RWPE1 (cell line): ENCODE measurements at regions not wholly inside any gene's neighbourhood (a gene's known extent, or its start where the extent isn't known, plus 50 kb on each side); places are given as distances from the start of the nearest gene placed in this dataset.

ENCODE experiments used
- CTCF ChIA-PET: fragments of 350-600 bp; sonication (Branson Sonifier 250); formaldehyde crosslinking; extraction: SDS; loops from one replicate; lab custom pipeline; 2021; lab: Yijun Ruan, JAX
- POLR2A ChIA-PET: fragments of 400-600 bp; formaldehyde crosslinking; extraction: SDS; loops from one replicate; lab custom pipeline; 2020; ENCODE audit warnings: antibody characterized with exemption; ENCODE audit not compliant: low non-redundant PET; lab: Yijun Ruan, JAX
- DNase-seq: peaks from one replicate; pipeline ENCODE4 v3.0.0; 2012; ENCODE audit warnings: low spot score
- H3K27ac ChIP-seq: fragments of 450-650 bp; 2 replicates; pipeline ENCODE4 v1.5.1; 2017
- CTCF ChIP-seq: fragments of 450-650 bp; conservative IDR thresholded peaks from 2 replicates; pipeline ENCODE4 v1.5.1; 2017; ENCODE audit warnings: low read depth, mild to moderate bottlenecking

DNA sequence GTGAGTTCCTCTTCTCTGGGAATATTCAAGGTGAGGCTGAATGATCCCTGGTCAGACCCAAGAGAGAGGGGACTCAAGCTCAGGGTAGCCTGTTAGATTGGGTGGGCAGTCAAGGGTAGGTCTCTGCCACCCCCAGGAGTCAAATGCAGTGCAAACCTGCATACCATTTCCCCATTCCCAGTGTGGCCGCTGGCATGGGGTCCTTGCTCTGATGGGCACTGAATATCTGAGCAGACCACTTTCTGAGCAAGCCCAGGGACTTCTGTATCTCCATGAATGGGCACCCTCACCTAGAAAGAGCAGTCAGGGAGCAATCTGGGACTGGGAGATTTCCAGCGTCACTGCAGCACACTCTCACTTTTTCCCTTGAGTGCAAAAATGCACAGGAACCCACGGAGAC, 573.7 kb downstream of the BCL11B start:
- DNase-seq: no peak
- no peak overlapping the region for H3K27ac ChIP-seq
- TF ChIP-seq CTCF: no peak
- ChIA-PET POLR2A (no interaction called here), CTCF (no interaction called here)

GRCh38 chr14:98700748-98701147, 571.2 kb downstream of the BCL11B start:
- no peak overlapping the region for H3K27ac ChIP-seq
- CTCF ChIA-PET: interaction anchor here (0.7 kb wide), 1 partner anchor 17 kb away, joined by 3 read pairs; no protein-coding TSS in a partner anchor
- POLR2A ChIA-PET: no interaction called here
- no peak for DNase-seq
- no peak for TF ChIP-seq CTCF

- CTCF ChIA-PET: interaction anchor here (0.5 to 0.7 kb wide), 2 partner anchors 17 to 86 kb away, joined by 3 read pairs; no protein-coding TSS in a partner anchor
These were observed 570.6 kb downstream of the BCL11B start for GRCh38 chr14:98701377-98701776.

GRCh38 chr14:98704441-98704840, 567.6 kb downstream of the BCL11B start:
- DNase-seq: no peak
- TF ChIP-seq CTCF: no peak
- ChIA-PET POLR2A (no interaction called here), CTCF (no interaction called here)
- no peak overlapping the region for H3K27ac ChIP-seq

More at GRCh38 chr14:98701377-98701776, 570.6 kb downstream of the BCL11B start:
- DNase-seq: no peak
- H3K27ac ChIP-seq: no peak overlapping the region
- TF ChIP-seq CTCF: no peak
- POLR2A ChIA-PET: no interaction called here

DNA sequence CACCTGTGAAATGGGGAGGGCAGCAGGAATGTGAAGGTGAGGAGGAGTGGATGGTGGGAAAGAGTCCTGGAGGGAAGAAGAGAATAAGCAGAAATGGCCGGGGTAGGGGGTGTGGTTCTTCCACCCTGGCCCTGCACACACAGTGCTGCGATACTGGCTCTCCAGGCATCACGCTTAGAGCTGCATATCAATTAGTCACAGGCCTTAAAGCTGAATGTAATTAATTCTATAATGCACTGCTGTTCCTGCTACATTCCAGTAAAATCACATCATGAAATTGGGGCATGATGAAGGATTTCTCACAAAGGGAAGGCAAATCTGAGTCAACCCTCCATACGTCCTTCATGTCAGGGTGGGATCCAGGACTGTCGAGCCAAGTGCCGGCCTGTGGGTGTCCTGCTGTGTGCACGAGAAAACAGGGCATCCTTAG, 566.1 kb downstream of the BCL11B start:
- ChIA-PET POLR2A (no interaction called here), CTCF (no interaction called here)
- no peak for DNase-seq
- H3K27ac ChIP-seq: no peak overlapping the region
- no peak for TF ChIP-seq CTCF

DNA sequence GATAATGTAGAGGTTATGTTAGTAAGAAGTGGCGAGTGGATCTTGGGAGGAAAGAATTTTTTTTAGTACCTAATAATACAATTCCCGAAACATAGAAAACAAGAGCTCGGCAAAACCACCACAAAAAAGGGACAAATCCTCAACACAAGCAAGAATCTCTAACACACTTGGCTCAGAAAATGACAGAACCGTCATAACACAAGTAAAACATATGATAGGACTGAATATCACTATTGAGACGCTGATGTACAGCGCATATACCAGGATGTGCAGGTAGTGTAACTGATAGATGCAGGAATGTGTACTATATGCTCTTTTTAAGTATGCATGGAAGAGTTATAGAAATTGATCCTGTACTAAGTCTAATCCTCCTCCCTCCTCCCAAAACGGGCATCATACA, 564.5 kb downstream of the BCL11B start:
- no peak overlapping the region for H3K27ac ChIP-seq
- ChIA-PET POLR2A (no interaction called here), CTCF (interaction anchor here (0.6 kb wide), 1 partner anchor 965 kb away, joined by 3 read pairs; no protein-coding TSS in a partner anchor)
- no peak for DNase-seq
- TF ChIP-seq CTCF: no peak
